Tibial artery (tissue), 4 donors: ENCODE measurements at regions not wholly inside any gene's neighbourhood (a gene's known extent, or its start where the extent isn't known, plus 50 kb on each side); places are given as distances from the start of the nearest gene placed in this dataset.

Source experiments
- DNase-seq, 2 donors: peaks; one replicate each; pipeline ENCODE4 v3.0.0-alpha.2; 2019
- H3K27ac ChIP-seq, 2 donors: fragments of 200-600 bp; sonication (generic) in 1 of 2; 1 replicate in 1 of 2; 2 replicates in 1 of 2; pipeline ENCODE4 v1.5.1; 2018 to 2019; ENCODE audit warnings: mild to moderate bottlenecking in 1 of 2
- H3K27me3 ChIP-seq, 2 donors: fragments of 200-600 bp; sonication (generic) in 1 of 2; one replicate each; pipeline versions ENCODE4 v1.5.1 to v1.6.0; 2016 to 2019
- H3K36me3 ChIP-seq, 3 donors: fragments of 200-600 bp; sonication (generic) in 2 of 3; one replicate each; pipeline ENCODE4 v1.5.1; 2016 to 2019; ENCODE audit warnings: mild to moderate bottlenecking in 2 of 3
- H3K4me1 ChIP-seq, 4 donors: fragments of 200-600 bp; sonication (generic) in 2 of 4; 1 replicate in 3 of 4; 2 replicates in 1 of 4; pipeline ENCODE4 v1.5.1; 2016 to 2019
- H3K4me3 ChIP-seq, 2 donors: fragments of 200-600 bp; sonication (generic) in 1 of 2; 1 replicate in 1 of 2; 2 replicates in 1 of 2; pipeline ENCODE4 v1.5.1; 2018 to 2019; ENCODE audit warnings: mild to moderate bottlenecking in 2 of 2
- H3K9me3 ChIP-seq, 3 donors: fragments of 200-600 bp; sonication (generic) in 1 of 3; one replicate each; pipeline ENCODE4 v1.5.1; 2016 to 2019
- intact Hi-C: fragments of 100-400 bp; cut with DNase I; formaldehyde crosslinking; loops from one replicate; pipeline ENCODE4 v1.15.0; 2023; ENCODE audit warnings: low total_unique reads
- TF ChIP-seq, protein P1 (sequence below), 2 experiments: fragments of 200-600 bp in 1 of 2; fragments of 450-650 bp in 1 of 2; IDR thresholded peaks; one replicate each; pipeline ENCODE4 v1.5.1; 2017 to 2019; ENCODE audit warnings: antibody characterized with exemption in 2 of 2, mild to moderate bottlenecking in 1 of 2, moderate library complexity in 1 of 2

DNA sequence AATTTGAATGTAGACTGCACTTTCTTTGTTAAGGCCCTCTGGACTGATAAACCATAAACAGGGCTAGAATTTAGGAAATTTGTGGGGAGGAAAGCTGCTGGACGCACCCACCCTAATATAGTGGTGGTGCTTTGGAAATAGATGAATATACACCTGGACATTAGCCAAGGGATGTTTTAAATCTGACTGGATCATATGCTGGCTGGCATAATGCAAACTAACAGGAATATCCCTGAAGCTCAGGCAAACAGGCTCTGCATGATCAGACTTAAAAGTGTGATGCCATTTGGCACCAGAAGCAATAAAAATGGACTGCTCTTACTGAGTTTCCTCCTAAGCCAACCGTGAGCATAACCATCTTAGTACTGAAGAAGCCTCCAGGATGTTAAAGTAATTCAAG, 465.8 kb upstream of the ROBO1 start:
- intact Hi-C loops = no loop called here
- no peak overlapping the region for H3K27ac ChIP-seq
- DNase-seq = no peak
- H3K9me3 ChIP-seq = no peaks in the 10 kb centered on the region
- H3K36me3 ChIP-seq = no peaks in the 10 kb centered on the region
- TF ChIP-seq, protein P1, sequence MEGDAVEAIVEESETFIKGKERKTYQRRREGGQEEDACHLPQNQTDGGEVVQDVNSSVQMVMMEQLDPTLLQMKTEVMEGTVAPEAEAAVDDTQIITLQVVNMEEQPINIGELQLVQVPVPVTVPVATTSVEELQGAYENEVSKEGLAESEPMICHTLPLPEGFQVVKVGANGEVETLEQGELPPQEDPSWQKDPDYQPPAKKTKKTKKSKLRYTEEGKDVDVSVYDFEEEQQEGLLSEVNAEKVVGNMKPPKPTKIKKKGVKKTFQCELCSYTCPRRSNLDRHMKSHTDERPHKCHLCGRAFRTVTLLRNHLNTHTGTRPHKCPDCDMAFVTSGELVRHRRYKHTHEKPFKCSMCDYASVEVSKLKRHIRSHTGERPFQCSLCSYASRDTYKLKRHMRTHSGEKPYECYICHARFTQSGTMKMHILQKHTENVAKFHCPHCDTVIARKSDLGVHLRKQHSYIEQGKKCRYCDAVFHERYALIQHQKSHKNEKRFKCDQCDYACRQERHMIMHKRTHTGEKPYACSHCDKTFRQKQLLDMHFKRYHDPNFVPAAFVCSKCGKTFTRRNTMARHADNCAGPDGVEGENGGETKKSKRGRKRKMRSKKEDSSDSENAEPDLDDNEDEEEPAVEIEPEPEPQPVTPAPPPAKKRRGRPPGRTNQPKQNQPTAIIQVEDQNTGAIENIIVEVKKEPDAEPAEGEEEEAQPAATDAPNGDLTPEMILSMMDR (IDR thresholded peaks at IDR 0.05) = no peak
- no peaks in the 10 kb centered on the region for H3K4me1 ChIP-seq
- no peaks in the 10 kb centered on the region for H3K27me3 ChIP-seq
- no peak overlapping the region for H3K4me3 ChIP-seq

DNA sequence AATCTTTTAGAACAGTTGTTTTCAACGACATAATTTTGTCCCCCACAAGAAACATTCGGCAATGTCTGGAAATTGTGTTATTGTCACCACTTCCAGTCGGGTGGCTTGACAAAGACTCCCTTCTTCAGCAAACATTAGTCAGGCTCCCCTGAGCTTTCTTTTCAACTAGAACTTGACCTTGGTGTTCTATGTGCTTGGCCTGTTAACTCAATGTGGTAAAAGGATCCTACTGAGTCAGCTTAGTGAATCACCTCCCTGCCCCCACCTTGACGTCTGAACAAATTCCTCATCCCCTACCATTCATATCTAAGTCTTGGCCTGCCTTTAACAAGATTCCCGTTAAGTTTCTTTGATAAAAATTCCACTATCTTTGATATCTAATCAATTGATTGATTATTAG, 465.0 kb upstream of the ROBO1 start:
- TF ChIP-seq, protein P1 (IDR thresholded peaks at IDR 0.05) = no peak
- Histone ChIP-seq H3K27ac (no peak overlapping the region), H3K27me3 (no peaks in the 10 kb centered on the region), H3K36me3 (no peaks in the 10 kb centered on the region), H3K4me3 (no peak overlapping the region), H3K9me3 (no peaks in the 10 kb centered on the region), H3K4me1 (no peaks in the 10 kb centered on the region)
- DNase-seq = no peak
- intact Hi-C loops = no loop called here

DNA sequence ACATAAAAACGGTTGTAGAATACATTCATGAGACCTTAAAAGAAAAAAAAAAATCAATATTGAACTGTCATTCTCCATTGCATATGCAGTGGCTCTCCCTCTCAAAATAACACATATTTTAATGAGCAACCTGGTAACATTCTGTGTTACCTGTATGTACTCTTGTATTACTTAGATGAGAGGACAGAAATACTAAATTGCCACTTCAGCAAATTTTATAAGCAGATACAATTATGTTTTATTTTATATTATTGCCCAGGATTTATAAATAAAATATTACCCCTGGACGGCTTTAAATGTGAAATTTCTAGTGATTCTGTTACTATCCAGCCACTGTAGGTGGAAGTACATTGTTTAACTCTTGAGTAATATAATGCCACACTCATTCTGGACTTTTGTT, 463.2 kb upstream of the ROBO1 start:
- intact Hi-C loops = no loop called here
- no peak for DNase-seq
- Histone ChIP-seq H3K36me3 (no peaks in the 10 kb centered on the region), H3K27me3 (no peaks in the 10 kb centered on the region), H3K27ac (no peak overlapping the region), H3K4me1 (no peaks in the 10 kb centered on the region), H3K9me3 (no peaks in the 10 kb centered on the region), H3K4me3 (no peak overlapping the region)
- TF ChIP-seq, protein P1 (IDR thresholded peaks at IDR 0.05) = no peak

DNA sequence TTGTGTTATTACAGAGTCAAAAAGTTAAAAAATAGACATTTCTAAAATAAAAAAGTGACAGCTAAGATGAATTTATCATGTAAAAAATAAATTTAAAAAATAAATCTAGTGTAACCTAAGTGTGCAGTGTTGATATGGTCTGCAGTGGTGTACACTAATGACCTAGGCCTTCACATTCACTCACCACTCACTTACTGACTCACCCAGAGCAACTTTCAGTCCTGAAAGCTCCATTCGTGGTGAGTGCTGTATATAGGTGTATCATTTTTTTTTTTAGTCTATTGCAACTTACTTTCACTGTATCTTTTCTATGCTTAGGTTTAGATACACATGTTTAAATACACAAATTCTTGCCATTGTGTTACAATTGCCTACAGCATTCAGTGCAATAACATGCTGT, 459.4 kb upstream of the ROBO1 start:
- no peaks in the 10 kb centered on the region for H3K36me3 ChIP-seq
- no peaks in the 10 kb centered on the region for H3K4me1 ChIP-seq
- intact Hi-C loops = no loop called here
- no peak for DNase-seq
- no peaks in the 10 kb centered on the region for H3K27me3 ChIP-seq
- no peaks in the 10 kb centered on the region for H3K9me3 ChIP-seq
- no peak overlapping the region for H3K27ac ChIP-seq
- H3K4me3 ChIP-seq = no peak overlapping the region
- TF ChIP-seq, protein P1 (IDR thresholded peaks at IDR 0.05) = no peak

DNA sequence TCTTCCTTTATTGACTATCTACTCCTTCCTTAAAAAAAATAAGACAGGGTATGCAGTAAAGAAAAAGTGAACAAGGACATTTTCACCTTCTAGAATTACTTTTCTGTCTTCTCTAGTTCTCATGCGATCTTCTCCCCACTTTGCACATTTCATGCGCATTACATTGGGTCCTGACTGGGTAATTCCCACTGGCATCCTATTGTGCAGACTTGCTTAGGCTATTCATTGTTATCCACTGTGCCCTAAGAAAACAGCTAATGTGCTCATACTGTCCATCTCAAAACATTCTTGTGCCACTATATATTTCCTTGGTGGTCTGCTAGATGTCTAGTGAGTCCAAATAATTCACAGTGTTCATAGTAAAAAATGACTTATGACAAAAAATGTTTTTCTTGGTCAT, 447.4 kb upstream of the ROBO1 start:
- TF ChIP-seq, protein P1 (IDR thresholded peaks at IDR 0.05) = no peak
- no peaks in the 10 kb centered on the region for H3K27me3 ChIP-seq
- DNase-seq = no peak
- no peak overlapping the region for H3K4me3 ChIP-seq
- no peaks in the 10 kb centered on the region for H3K36me3 ChIP-seq
- no peaks in the 10 kb centered on the region for H3K4me1 ChIP-seq
- no peak overlapping the region for H3K27ac ChIP-seq
- intact Hi-C loops = no loop called here
- H3K9me3 ChIP-seq = no peaks in the 10 kb centered on the region

DNA sequence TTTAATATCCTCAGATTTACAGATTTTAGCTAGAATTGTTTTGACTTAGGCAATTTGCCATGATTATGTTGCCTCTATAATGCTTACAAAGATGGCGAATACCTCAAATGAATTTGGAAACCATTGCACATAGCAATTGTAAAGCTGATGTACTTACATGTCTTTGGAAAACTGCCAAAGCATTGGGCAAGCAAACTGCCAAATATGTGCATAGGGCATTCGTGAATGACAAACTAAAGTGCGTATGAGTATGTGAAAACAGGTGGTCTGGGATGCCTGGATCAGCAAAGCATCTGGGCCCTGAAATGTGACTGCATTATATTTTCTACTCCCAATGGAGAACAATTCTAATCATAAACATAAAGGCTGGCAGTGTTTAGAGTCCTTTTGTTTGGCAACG, 445.3 kb upstream of the ROBO1 start:
- no peak for DNase-seq
- H3K4me1 ChIP-seq = no peaks in the 10 kb centered on the region
- TF ChIP-seq, protein P1 (IDR thresholded peaks at IDR 0.05) = no peak
- H3K27me3 ChIP-seq = no peaks in the 10 kb centered on the region
- no peak overlapping the region for H3K4me3 ChIP-seq
- H3K27ac ChIP-seq = no peak overlapping the region
- H3K36me3 ChIP-seq = no peaks in the 10 kb centered on the region
- H3K9me3 ChIP-seq = no peaks in the 10 kb centered on the region
- intact Hi-C loops = no loop called here
